HFF-Myc (cell line): ENCODE measurements at regions not wholly inside any gene's neighbourhood (a gene's known extent, or its start where the extent isn't known, plus 50 kb on each side); places are given as distances from the start of the nearest gene placed in this dataset.
"Not testable (repeated sequence)": the region's sequence is repeated elsewhere in the genome, so short reads cannot be mapped to it uniquely, and the experiment has no call there.

Source experiments
- DNase-seq: peaks from one replicate; pipeline ENCODE4 v3.0.0-alpha.2; 2011; ENCODE audit warnings: low read depth; ENCODE audit errors: extremely low read depth
- H3K4me3 ChIP-seq: replicated peaks from 2 replicates; pipeline ENCODE4 v1.5.1; 2011; ENCODE audit warnings: low read depth, mild to moderate bottlenecking, control low read depth, low read length
- CTCF ChIP-seq: IDR thresholded peaks from 2 replicates; pipeline ENCODE4 v1.5.1; 2012; ENCODE audit warnings: mild to moderate bottlenecking, low read depth, low read length, control low read depth; ENCODE audit errors: missing control alignments

DNA sequence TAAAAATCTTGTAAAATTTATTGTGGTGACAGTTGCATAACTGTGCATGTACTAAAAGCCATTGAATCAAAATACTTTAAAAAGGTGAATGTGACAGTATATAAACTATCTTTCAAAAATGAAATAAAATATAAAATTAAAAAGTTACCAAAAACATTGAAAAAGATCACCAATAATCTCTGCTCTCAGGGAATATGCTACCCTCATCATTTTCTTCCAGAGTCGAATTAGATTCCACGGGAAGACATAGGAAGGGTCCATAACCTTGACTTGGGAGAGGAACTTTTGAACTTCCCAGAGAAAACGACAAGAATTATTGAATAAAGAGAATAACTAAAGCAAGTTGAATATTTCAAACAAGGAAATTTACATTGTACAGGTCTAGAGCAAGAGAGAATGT lies 649.5 kb downstream of the NUP35 start:
- TF ChIP-seq CTCF, result no peak
- DNase-seq, result no peak

GRCh38 chr2:183780072-183780471 lies 655.8 kb downstream of the NUP35 start:
- no peak for TF ChIP-seq CTCF
- no peak for DNase-seq
- H3K4me3 ChIP-seq, result no peak overlapping the region

More for the DNA sequence above, 649.5 kb downstream of the NUP35 start:
- no peak overlapping the region for H3K4me3 ChIP-seq

DNA sequence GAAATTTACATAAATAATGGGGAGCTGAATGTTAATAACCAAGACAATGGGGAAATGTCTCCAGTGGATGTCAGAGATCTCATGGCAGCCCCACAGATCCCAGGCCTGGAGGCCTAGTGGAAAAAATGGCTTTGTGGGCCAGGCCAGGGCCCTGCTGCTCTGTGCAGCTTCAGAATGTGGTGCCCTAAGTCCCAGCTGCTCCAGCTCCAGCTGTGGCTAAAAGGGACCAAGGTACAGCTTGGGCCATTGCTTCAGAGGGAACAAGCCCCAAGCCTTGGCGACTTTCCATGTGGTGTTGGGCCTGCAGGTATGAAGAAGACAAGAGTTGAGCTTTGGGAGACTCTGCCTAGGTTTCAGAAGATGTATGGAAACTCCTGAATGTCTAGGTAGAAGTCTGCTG lies 658.2 kb downstream of the NUP35 start:
- no peak for DNase-seq
- TF ChIP-seq CTCF, result no peak
- H3K4me3 ChIP-seq, result no peak overlapping the region

DNA sequence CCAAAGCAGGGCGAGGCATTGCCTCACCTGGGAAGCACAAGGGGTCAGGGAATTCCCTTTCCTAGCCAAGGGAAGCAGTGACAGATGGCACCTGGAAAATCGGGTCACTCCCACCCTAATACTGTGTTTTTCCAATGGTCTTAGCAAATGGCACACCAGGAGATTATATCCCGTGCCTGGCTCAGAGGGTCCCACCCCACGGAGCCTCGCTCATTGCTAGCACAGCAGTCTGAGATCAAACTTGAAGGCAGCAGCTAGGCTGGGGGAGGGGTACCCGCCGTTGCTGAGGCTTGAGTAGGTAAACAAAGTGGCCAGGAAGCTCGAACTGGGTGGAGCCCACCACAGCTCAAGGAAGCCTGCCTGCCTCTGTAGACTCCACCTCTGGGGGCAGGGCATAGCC lies 664.6 kb downstream of the NUP35 start:
- DNase-seq, result not testable (repeated sequence)

GRCh38 chr2:183792165-183792924 lies 668.1 kb downstream of the NUP35 start:
- H3K4me3 ChIP-seq, DNase-seq: not testable (repeated sequence)

More for the DNA sequence above, 664.6 kb downstream of the NUP35 start:
- H3K4me3 ChIP-seq, result not testable (repeated sequence)

- DNase-seq, result no peak
- H3K4me3 ChIP-seq, result no peak overlapping the region
- no peak for TF ChIP-seq CTCF
These were observed 674.3 kb downstream of the NUP35 start for GRCh38 chr2:183798535-183798934.

DNA sequence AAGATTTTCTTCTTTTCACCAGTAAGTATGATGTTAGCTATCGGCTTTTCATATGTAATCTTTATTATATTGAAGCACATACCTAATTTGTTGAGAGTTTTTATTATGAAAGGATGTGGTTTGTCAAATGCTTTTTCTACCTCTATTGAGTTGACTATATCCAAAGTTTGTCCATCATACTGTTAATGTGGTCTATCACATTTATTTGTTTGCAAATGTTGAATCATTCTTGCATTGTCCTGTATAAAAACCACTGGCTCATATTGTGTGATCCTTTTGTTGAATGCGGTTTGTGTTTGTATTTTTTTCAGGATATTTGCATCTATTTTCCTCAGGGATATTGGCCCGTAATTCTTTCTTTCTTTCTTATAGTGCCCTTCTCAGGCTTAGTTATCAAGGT lies 675.5 kb downstream of the NUP35 start:
- no peak for TF ChIP-seq CTCF
- H3K4me3 ChIP-seq, result no peak overlapping the region
- no peak for DNase-seq

- TF ChIP-seq CTCF, result no peak
- H3K4me3 ChIP-seq, result no peak overlapping the region
- no peak for DNase-seq
These were observed 679.4 kb downstream of the NUP35 start for GRCh38 chr2:183803596-183803995.
